Right lobe of liver (tissue), 6 donors: ENCODE measurements at regions not wholly inside any gene's neighbourhood (a gene's known extent, or its start where the extent isn't known, plus 50 kb on each side); places are given as distances from the start of the nearest gene placed in this dataset.

Experiments used
- ATAC-seq, 4 donors: fragments of 200-7000 bp; cut with Tn5 transposase; one replicate each; pipeline ENCODE4 v1.9.1; 2020; ENCODE audit warnings: mild to moderate bottlenecking in 4 of 4, moderate library complexity in 4 of 4
- DNase-seq, 3 donors: peaks; one replicate each; pipeline ENCODE4 v3.0.0-alpha.2; 2020
- H3K27ac ChIP-seq, 3 donors: fragments of 200-600 bp; one replicate each; pipeline ENCODE4 v1.8.0; 2022
- H3K27me3 ChIP-seq, 2 donors: fragments of 200-600 bp; one replicate each; pipeline ENCODE4 v1.8.0; 2022
- H3K36me3 ChIP-seq, 4 donors: fragments of 200-600 bp; sonication (generic) in 1 of 4; one replicate each; pipeline versions ENCODE4 v1.5.1 to v1.8.0; 2017 to 2022; ENCODE audit warnings: control low read depth in 1 of 4
- H3K4me1 ChIP-seq, 4 donors: fragments of 200-600 bp; sonication (generic) in 1 of 4; one replicate each; pipeline versions ENCODE4 v1.5.1 to v1.8.0; 2017 to 2022; ENCODE audit warnings: control low read depth in 1 of 4
- H3K4me3 ChIP-seq, 3 donors: fragments of 200-600 bp; one replicate each; pipeline ENCODE4 v1.8.0; 2022
- H3K9me3 ChIP-seq, 4 donors: fragments of 200-600 bp; sonication (generic) in 1 of 4; one replicate each; pipeline versions ENCODE4 v1.5.1 to v1.8.0; 2017 to 2022; ENCODE audit warnings: control low read depth in 1 of 4
- POLR2A ChIP-seq: fragments of 450-650 bp; IDR thresholded peaks from one replicate; pipeline ENCODE4 v1.6.1; 2017; ENCODE audit warnings: antibody characterized with exemption, mild to moderate bottlenecking
- WGBS: methylation state at CpG from one replicate; pipeline ENCODE4 v1.1.6; 2018; ENCODE audit warnings: low coverage, low lambda C conversion rate; ENCODE audit not compliant: insufficient coverage; ENCODE audit errors: missing lambda C conversion rate; 5-methylcytosine and 5-hydroxymethylcytosine counted together
- intact Hi-C, 2 donors: fragments of 100-400 bp; cut with DNase I; formaldehyde crosslinking; loops; one replicate each; pipeline versions ENCODE4 v1.11.2 to v1.14.1; 2022
- TF ChIP-seq, protein P1 (sequence below), 4 donors: fragments of 200-600 bp in 3 of 4; fragments of 450-650 bp in 1 of 4; IDR thresholded peaks; one replicate each; pipeline versions ENCODE4 v1.5.1 to v1.8.0; 2016 to 2022; ENCODE audit warnings: antibody characterized with exemption in 4 of 4, mild to moderate bottlenecking in 2 of 4
- donor health status: DM: no; HTN: yes; CAD: no.
- donor health status: DM: no; HTN: no; CAD: no.
- donor health status: DM: no; HTN: no; CAD: no.
- donor health status: DM: no; HTN: yes; CAD: no.
- donor health status: DM: no; HTN: yes; CAD: no.

GRCh38 chr12:67920413-67920812, 68.8 kb upstream of the IFNG-AS1 start:
- H3K27ac ChIP-seq: no peak overlapping the region
- no peak for TF ChIP-seq POLR2A
- TF ChIP-seq, protein P1, sequence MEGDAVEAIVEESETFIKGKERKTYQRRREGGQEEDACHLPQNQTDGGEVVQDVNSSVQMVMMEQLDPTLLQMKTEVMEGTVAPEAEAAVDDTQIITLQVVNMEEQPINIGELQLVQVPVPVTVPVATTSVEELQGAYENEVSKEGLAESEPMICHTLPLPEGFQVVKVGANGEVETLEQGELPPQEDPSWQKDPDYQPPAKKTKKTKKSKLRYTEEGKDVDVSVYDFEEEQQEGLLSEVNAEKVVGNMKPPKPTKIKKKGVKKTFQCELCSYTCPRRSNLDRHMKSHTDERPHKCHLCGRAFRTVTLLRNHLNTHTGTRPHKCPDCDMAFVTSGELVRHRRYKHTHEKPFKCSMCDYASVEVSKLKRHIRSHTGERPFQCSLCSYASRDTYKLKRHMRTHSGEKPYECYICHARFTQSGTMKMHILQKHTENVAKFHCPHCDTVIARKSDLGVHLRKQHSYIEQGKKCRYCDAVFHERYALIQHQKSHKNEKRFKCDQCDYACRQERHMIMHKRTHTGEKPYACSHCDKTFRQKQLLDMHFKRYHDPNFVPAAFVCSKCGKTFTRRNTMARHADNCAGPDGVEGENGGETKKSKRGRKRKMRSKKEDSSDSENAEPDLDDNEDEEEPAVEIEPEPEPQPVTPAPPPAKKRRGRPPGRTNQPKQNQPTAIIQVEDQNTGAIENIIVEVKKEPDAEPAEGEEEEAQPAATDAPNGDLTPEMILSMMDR (IDR thresholded peaks at IDR 0.05): no peak
- DNase-seq (no peak), ATAC-seq (no peak)
- no peaks in the 10 kb centered on the region for H3K4me1 ChIP-seq
- WGBS: 65% methylated on average over 2 of the region's 2 CpGs
- H3K4me3 ChIP-seq: no peak overlapping the region
- intact Hi-C loops: no loop called here
- no peaks in the 10 kb centered on the region for H3K27me3 ChIP-seq
- no peaks in the 10 kb centered on the region for H3K36me3 ChIP-seq
- no peaks in the 10 kb centered on the region for H3K9me3 ChIP-seq

- ATAC-seq: no peak
Observed at GRCh38 chr12:67921286-67921685, 68.0 kb upstream of the IFNG-AS1 start.

GRCh38 chr12:67922245-67922644, 67.0 kb upstream of the IFNG-AS1 start:
- TF ChIP-seq, protein P1 (IDR thresholded peaks at IDR 0.05): no peak
- no peak for TF ChIP-seq POLR2A
- Histone ChIP-seq H3K4me1 (no peaks in the 10 kb centered on the region), H3K27me3 (no peaks in the 10 kb centered on the region), H3K27ac (no peak overlapping the region), H3K36me3 (no peaks in the 10 kb centered on the region), H3K9me3 (no peaks in the 10 kb centered on the region), H3K4me3 (no peak overlapping the region)
- DNase-seq: no peak
- WGBS: 70% methylated on average over 1 of the region's 1 CpG
- no peak for ATAC-seq
- intact Hi-C loops: no loop called here

More at GRCh38 chr12:67921286-67921685, 68.0 kb upstream of the IFNG-AS1 start:
- intact Hi-C loops: no loop called here
- Histone ChIP-seq H3K27me3 (no peaks in the 10 kb centered on the region), H3K4me1 (no peaks in the 10 kb centered on the region), H3K27ac (no peak overlapping the region), H3K4me3 (no peak overlapping the region), H3K9me3 (no peaks in the 10 kb centered on the region), H3K36me3 (no peaks in the 10 kb centered on the region)
- DNase-seq: no peak
- 21% methylated on average over 1 of the region's 1 CpG for WGBS
- no peak for TF ChIP-seq POLR2A
- TF ChIP-seq, protein P1 (IDR thresholded peaks at IDR 0.05): no peak

DNA sequence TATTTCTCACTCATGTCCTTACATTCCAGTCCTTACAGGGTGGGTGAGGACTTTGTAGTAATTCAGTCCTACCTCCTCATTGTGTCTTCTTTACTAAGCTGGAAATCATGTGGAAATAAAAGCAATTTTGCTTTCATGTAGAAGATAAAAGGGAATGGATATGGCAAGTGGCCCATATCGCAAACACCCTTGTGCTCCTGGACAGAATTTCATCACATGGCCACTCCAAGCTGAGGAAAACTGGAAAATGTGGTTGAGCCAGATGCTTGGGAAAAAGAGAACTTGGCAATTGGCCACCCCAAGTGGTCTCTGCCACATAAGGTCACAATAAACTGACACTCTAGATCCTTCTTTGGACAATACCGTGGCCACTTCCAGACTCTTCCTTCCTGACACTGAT, 64.2 kb upstream of the IFNG-AS1 start:
- DNase-seq (no peak), ATAC-seq (no peak)
- TF ChIP-seq POLR2A: no peak
- TF ChIP-seq, protein P1 (IDR thresholded peaks at IDR 0.05): no peak
- WGBS: 63% methylated on average over 2 of the region's 2 CpGs
- Histone ChIP-seq H3K27me3 (no peaks in the 10 kb centered on the region), H3K9me3 (no peaks in the 10 kb centered on the region), H3K36me3 (no peaks in the 10 kb centered on the region), H3K4me3 (no peak overlapping the region), H3K27ac (no peak overlapping the region), H3K4me1 (no peaks in the 10 kb centered on the region)
- intact Hi-C loops: no loop called here

- no peak for ATAC-seq
- Histone ChIP-seq H3K36me3 (no peaks in the 10 kb centered on the region), H3K27ac (no peak overlapping the region), H3K27me3 (no peaks in the 10 kb centered on the region), H3K4me1 (no peaks in the 10 kb centered on the region), H3K4me3 (no peak overlapping the region), H3K9me3 (no peaks in the 10 kb centered on the region)
- WGBS: 57% methylated on average over 3 of the region's 3 CpGs
- intact Hi-C loops: no loop called here
- TF ChIP-seq POLR2A: no peak
- TF ChIP-seq, protein P1 (IDR thresholded peaks at IDR 0.05): no peak
- DNase-seq: no peak
Observed at GRCh38 chr12:67925552-67925951, 63.7 kb upstream of the IFNG-AS1 start.
